Loucy (cell line): ENCODE measurements at regions not wholly inside any gene's neighbourhood (a gene's known extent, or its start where the extent isn't known, plus 50 kb on each side); places are given as distances from the start of the nearest gene placed in this dataset.

ENCODE experiments used
- H2AFZ ChIP-seq: fragments of 200-600 bp; sonication (generic); 2 replicates; pipeline ENCODE4 v1.6.0; 2016; ENCODE audit warnings: antibody characterized with exemption, mild to moderate bottlenecking, low read length, moderate library complexity
- H3F3A ChIP-seq: fragments of 200-600 bp; 2 replicates; pipeline ENCODE4 v1.6.0; 2016; ENCODE audit warnings: antibody characterized with exemption, low read depth, mild to moderate bottlenecking
- H3K27me3 ChIP-seq: fragments of 200-600 bp; sonication (generic); 2 replicates; pipeline ENCODE4 v1.6.1; 2014; ENCODE audit warnings: low read length, mild to moderate bottlenecking; ENCODE audit not compliant: insufficient read depth, poor library complexity, severe bottlenecking
- H3K36me3 ChIP-seq: fragments of 200-600 bp; sonication (generic); 2 replicates; pipeline ENCODE4 v1.6.1; 2016; ENCODE audit warnings: low read length; ENCODE audit not compliant: insufficient read depth
- H3K4me1 ChIP-seq: fragments of 200-600 bp; sonication (generic); 2 replicates; pipeline ENCODE4 v1.5.1; 2014; ENCODE audit warnings: low read length, mild to moderate bottlenecking; ENCODE audit not compliant: insufficient read depth, poor library complexity, severe bottlenecking
- H3K4me2 ChIP-seq: fragments of 200-600 bp; sonication (generic); 2 replicates; pipeline ENCODE4 v1.6.0; 2014; ENCODE audit warnings: antibody characterized with exemption, low read length, low read depth, mild to moderate bottlenecking; ENCODE audit not compliant: poor library complexity, severe bottlenecking
- H3K4me3 ChIP-seq: fragments of 200-600 bp; sonication (generic); 2 replicates; pipeline ENCODE4 v1.5.1; 2014; ENCODE audit warnings: low read length, mild to moderate bottlenecking, mixed read lengths; ENCODE audit not compliant: poor library complexity, severe bottlenecking
- H3K79me2 ChIP-seq: fragments of 200-600 bp; sonication (generic); 2 replicates; pipeline ENCODE4 v1.6.1; 2014; ENCODE audit warnings: low read length; ENCODE audit not compliant: insufficient read depth
- H3K9ac ChIP-seq: fragments of 200-600 bp; sonication (generic); 2 replicates; pipeline ENCODE4 v1.6.0; 2014; ENCODE audit warnings: mild to moderate bottlenecking, low read depth, low read length, moderate library complexity; ENCODE audit not compliant: poor library complexity, severe bottlenecking
- H3K9me2 ChIP-seq: fragments of 200-600 bp; sonication (generic); replicated peaks from 2 replicates; pipeline ENCODE4 v1.6.1; 2016; ENCODE audit warnings: low read depth, low read length, mixed read lengths
- H3K9me3 ChIP-seq: fragments of 200-600 bp; sonication (generic); 2 replicates; pipeline ENCODE4 v1.6.1; 2014; ENCODE audit warnings: mild to moderate bottlenecking, antibody characterized with exemption, low read length, low read depth; ENCODE audit not compliant: insufficient read depth
- H4K20me1 ChIP-seq: fragments of 200-600 bp; sonication (generic); 2 replicates; pipeline ENCODE4 v1.6.0; 2014; ENCODE audit warnings: antibody characterized with exemption, low read length, mild to moderate bottlenecking; ENCODE audit not compliant: insufficient read depth, poor library complexity, severe bottlenecking
- EZH2phosphoT487 ChIP-seq: fragments of 200-600 bp; IDR thresholded peaks from 2 replicates; pipeline ENCODE4 v1.6.1; 2018; ENCODE audit warnings: antibody characterized with exemption, mild to moderate bottlenecking, moderate library complexity, borderline replicate concordance
- TF ChIP-seq, protein P1 (sequence below): fragments of 200-600 bp; sonication (generic); conservative IDR thresholded peaks from 2 replicates; pipeline ENCODE4 v1.5.1; 2014; ENCODE audit warnings: mild to moderate bottlenecking, antibody characterized with exemption, low read length

DNA sequence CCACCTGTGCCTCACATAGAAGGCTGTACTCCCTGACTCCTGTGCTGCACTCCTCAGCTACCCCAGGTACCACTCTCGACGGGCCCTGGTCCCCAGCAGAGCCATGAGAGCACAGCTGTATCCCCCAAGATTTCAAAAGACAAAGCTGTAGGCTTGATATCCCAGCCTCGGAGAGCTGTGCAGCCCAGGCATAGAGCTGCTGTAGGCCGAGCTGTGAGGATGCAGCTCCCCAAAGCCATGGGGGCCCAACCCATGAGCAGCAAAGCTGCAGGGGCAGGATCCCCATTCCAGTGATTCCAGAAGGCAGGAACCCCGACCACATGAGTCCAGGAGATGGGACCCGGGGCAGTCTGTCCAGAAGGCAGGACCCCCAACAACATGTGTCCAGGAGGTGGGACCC lies 123.8 kb upstream of the CBLN2 start:
- H3K4me2 ChIP-seq: no peak overlapping the region
- no peaks in the 10 kb centered on the region for H3K27me3 ChIP-seq
- no peaks in the 10 kb centered on the region for H3F3A ChIP-seq
- H3K4me3 ChIP-seq: no peak overlapping the region
- no peaks in the 10 kb centered on the region for H3K4me1 ChIP-seq
- no peaks in the 10 kb centered on the region for H4K20me1 ChIP-seq
- no peaks in the 10 kb centered on the region for H3K79me2 ChIP-seq
- H2AFZ ChIP-seq: no peak overlapping the region
- no peaks in the 10 kb centered on the region for H3K36me3 ChIP-seq
- no peak overlapping the region for H3K9ac ChIP-seq
- TF ChIP-seq, protein P1, sequence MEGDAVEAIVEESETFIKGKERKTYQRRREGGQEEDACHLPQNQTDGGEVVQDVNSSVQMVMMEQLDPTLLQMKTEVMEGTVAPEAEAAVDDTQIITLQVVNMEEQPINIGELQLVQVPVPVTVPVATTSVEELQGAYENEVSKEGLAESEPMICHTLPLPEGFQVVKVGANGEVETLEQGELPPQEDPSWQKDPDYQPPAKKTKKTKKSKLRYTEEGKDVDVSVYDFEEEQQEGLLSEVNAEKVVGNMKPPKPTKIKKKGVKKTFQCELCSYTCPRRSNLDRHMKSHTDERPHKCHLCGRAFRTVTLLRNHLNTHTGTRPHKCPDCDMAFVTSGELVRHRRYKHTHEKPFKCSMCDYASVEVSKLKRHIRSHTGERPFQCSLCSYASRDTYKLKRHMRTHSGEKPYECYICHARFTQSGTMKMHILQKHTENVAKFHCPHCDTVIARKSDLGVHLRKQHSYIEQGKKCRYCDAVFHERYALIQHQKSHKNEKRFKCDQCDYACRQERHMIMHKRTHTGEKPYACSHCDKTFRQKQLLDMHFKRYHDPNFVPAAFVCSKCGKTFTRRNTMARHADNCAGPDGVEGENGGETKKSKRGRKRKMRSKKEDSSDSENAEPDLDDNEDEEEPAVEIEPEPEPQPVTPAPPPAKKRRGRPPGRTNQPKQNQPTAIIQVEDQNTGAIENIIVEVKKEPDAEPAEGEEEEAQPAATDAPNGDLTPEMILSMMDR: no peak
- TF ChIP-seq EZH2phosphoT487: no peak
- no peaks in the 10 kb centered on the region for H3K9me2 ChIP-seq
- no peaks in the 10 kb centered on the region for H3K9me3 ChIP-seq

DNA sequence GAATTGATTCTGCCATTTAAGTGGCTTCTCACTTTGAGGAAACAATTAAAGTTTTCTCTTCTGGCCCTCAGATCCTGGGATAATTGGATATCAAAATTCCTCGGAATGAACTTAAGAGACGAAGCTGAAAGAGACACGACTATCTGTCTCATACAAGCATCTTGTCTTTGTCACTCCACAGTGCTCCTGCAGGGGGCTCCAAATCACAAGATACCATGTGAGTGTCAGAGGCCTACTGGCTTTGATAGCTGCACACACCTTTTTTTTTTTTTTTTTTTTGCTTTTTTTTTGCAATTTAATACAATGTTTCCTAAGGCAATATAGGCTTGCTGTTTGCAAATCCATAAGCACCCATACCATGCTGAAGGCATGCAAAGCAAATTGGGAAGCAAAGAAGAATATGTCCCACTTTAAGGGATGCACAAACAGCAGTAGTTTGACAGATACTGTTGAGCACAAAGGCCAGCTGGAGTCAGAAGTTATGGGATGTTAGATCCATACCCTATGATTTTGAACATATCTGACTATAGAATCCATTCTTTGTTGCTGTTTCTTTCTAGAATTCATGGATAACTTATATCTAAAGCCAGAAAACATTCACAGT lies 109.0 kb upstream of the CBLN2 start:
- Histone ChIP-seq H3K4me1 (no peaks in the 10 kb centered on the region), H4K20me1 (no peaks in the 10 kb centered on the region), H3K4me3 (no peak overlapping the region), H3F3A (no peaks in the 10 kb centered on the region), H3K9ac (no peak overlapping the region), H3K79me2 (no peaks in the 10 kb centered on the region), H3K9me3 (no peaks in the 10 kb centered on the region), H3K27me3 (no peaks in the 10 kb centered on the region), H3K4me2 (peak overlapping the region; percentile 36), H3K9me2 (no peaks in the 10 kb centered on the region), H3K36me3 (no peaks in the 10 kb centered on the region), H2AFZ (peak overlapping the region; percentile 76)
- TF ChIP-seq, protein P1: peak; percentile 80
- TF ChIP-seq EZH2phosphoT487: no peak

DNA sequence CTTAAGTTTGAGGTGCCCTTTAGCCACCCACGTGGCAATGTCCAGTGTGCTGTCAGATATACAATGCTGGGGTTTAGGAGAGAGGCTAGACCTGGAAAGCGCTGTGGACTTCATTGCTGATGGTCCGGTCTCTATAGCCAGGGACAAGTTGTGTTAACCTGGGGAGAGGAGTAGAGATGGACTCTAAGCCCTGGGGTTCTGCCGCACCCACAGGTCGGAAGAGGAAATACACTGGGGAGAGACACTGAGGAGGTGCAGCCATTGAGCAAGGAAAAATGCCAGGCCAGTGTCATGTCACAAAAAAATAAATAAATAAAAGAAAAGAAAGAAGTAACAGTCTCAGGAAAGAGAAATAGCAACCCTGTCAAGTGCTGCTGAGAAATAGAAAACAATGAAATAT lies 106.9 kb upstream of the CBLN2 start:
- Histone ChIP-seq H3F3A (no peaks in the 10 kb centered on the region), H3K4me2 (no peak overlapping the region), H4K20me1 (no peaks in the 10 kb centered on the region), H3K4me3 (no peak overlapping the region), H3K79me2 (no peaks in the 10 kb centered on the region), H3K9ac (no peak overlapping the region), H3K36me3 (no peaks in the 10 kb centered on the region), H3K27me3 (no peaks in the 10 kb centered on the region), H2AFZ (no peak overlapping the region), H3K4me1 (no peaks in the 10 kb centered on the region), H3K9me2 (no peaks in the 10 kb centered on the region), H3K9me3 (no peaks in the 10 kb centered on the region)
- no peak for TF ChIP-seq EZH2phosphoT487
- TF ChIP-seq, protein P1: peak; percentile 16; the same call in 1 of the 2 replicates
